ENCODE measurements at regions not wholly inside any gene's neighbourhood (a gene's known extent, or its start where the extent isn't known, plus 50 kb on each side); places are given as distances from the start of the nearest gene placed in this dataset.

GRCh38 chr22:49152127-49152938, 675.3 kb downstream of the BRD1 start:
- no peak for DNase-seq (ENCODE audit: low spot score)
- FAIRE-seq: no peak

DNA sequence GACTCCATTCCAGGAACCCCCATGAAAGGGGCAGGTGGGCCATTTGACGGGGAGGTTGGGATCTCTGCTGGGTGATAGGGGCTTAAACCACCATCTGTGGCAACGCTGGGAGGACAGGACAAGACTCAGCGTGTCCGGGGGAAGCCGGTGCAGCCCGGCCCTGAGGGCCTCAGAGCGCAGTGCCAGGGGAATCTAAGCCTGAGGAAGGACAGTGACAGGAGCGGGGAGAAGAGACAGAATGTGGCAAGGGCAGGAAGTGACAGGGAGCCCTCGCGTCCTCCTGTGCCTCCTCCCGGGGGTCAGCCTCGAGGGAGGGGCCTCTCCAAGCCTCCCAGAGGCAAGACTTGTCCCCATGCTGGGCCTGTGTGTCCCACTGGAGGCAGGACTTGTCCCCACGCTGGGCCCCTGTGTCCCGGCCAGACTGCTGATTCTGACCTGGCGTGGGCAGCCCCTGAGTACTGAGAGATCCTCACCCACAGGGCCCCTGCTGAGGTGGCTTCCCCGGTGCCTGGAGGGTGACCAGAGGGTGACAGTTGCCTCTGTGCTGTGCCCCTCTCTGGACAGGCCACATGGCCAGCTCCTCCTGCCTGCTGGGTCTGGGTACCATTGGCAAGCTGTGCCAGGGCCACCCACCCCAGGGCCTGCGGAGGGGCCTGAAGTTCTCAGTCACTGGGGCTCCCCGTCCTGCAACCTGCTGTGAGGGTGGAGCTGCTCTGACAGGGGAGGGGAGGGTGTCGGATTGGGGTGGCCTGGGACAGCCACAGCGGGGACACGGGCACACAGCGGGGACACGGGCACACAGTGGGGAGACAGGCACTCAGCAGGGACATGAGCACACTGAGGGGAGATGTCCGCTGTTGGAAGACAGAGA, 676.2 kb downstream of the BRD1 start:
- FAIRE-seq (no peak), DNase-seq (ENCODE audit: low spot score) (no peak)

DNA sequence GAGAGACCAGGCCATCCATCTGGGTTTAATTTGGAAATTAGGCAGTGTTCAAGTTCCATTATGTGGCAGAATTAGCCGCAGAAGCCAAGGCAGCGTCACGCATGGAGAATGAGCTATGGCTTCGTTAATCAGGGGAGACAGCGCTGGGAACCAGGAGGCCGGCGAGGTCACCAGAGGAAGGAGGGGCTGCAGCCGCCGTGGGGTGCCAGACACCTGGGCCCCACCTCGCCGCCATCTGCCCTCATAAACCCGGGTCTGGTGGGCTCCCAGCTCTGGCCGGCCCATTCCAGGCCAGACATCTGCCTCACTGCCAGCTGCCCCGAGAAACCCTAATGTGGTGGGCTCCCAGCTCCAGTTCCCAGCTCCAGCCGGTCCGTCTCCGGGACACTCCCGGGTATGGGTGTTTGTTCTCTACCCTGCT, 676.9 kb downstream of the BRD1 start:
- DNase-seq (ENCODE audit: low spot score) (no peak), FAIRE-seq (no peak)

GRCh38 chr22:49149721-49150608, 677.7 kb downstream of the BRD1 start:
- no peak for FAIRE-seq
- DNase-seq (ENCODE audit: low spot score): no peak

- FAIRE-seq: no peak
- DNase-seq (ENCODE audit: low spot score): no peak
Measured at GRCh38 chr22:49148895-49149418, 678.7 kb downstream of the BRD1 start.

- FAIRE-seq (no peak), DNase-seq (ENCODE audit: low spot score) (no peak)
Measured at GRCh38 chr22:49147617-49148175, 680.0 kb downstream of the BRD1 start.

DNA sequence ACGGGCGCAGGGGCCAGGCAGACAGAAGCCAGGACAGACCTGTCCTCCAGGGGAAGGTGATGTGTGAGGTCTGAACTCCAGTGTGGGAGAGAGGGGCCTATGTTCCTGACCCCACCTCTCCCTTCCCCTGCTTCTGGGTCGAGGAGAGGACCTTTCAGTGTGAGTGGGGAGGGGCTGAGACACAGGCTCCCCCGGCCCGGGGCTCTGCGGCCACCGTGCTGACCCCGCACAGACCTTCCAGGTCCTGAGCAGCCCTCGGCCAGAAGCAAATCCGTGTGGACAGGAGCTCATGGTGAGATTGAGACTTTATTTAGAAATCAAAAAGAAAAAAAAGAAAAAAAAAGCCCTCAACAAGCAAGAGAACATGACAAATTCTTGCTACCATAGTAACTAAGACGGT, 680.5 kb downstream of the BRD1 start:
- no peak for FAIRE-seq
- no peak for DNase-seq (ENCODE audit: low spot score)

GRCh38 chr22:49146511-49146910, 681.2 kb downstream of the BRD1 start:
- DNase-seq (ENCODE audit: low spot score) (no peak), FAIRE-seq (no peak)

DNA sequence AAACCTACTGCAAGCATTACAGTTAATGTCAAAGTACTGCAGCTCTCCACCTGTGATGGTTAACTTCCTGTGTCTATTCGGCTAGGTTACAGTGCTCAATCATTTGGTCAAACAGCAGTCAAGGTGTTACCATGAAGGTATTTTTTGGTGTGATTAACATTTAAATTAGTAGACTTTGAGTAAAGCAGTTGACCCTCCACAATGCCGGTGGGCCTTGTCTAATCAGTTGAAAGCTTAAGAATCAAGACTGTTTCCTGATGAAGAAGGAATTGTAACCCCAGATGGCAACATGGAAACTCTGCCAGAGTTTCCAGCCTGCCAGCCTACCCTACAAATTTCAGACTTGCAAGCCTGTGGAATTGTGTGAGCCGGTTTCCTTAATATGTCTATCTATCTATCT, 683.9 kb downstream of the BRD1 start:
- FAIRE-seq (no peak), DNase-seq (ENCODE audit: low spot score) (no peak)

DNA sequence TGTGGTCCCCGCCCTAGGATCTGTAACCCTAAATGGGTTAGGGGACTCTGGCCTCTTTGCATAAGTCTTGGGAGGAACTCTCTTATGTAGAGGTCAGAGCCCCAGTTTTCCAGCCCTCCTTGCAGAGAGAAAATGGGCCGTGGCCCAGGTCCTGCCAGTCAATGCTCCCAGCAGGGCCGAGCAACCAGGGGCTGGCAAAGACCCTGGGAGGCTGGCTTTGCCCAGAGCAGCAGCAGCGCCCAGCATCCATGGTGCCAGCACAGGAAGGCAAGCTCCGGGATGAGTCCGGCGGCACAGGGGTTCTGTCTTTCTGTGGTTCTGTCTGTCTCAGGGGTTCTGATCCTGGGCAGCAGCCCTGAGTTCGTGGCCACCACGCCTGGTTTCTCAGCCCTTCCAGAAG, 684.8 kb downstream of the BRD1 start:
- no peak for DNase-seq (ENCODE audit: low spot score)

DNA sequence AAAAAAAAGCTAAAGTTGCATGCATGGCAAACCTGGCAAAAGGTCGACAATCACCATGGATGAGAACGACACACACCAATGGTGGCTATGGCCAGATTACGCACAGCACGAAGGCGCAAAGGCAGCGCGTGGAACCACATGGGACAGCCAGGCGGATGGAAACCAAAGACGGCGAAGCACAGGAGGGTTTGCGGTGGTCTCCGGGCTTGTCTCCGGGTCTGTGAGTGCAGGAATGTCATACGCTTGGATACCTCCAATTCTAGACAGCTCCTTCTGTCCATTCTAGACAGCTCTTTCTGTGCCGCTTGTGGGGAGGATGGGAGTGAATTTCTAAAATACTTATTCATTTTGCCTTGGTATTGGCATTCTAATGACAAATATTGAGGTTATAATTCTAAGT, 685.4 kb downstream of the BRD1 start:
- no peak for FAIRE-seq
- no peak for DNase-seq (ENCODE audit: low spot score)

More for the DNA sequence above, 684.8 kb downstream of the BRD1 start:
- no peak for FAIRE-seq

- DNase-seq (ENCODE audit: low spot score): no peak
- no peak for FAIRE-seq
Measured at GRCh38 chr22:49141761-49142160, 685.9 kb downstream of the BRD1 start.

- no peak for DNase-seq (ENCODE audit: low spot score)
- FAIRE-seq: no peak
Measured at GRCh38 chr22:49140911-49141665, 686.6 kb downstream of the BRD1 start.

GRCh38 chr22:49139492-49140151, 688.1 kb downstream of the BRD1 start:
- DNase-seq (ENCODE audit: low spot score) (no peak), FAIRE-seq (no peak)

DNA sequence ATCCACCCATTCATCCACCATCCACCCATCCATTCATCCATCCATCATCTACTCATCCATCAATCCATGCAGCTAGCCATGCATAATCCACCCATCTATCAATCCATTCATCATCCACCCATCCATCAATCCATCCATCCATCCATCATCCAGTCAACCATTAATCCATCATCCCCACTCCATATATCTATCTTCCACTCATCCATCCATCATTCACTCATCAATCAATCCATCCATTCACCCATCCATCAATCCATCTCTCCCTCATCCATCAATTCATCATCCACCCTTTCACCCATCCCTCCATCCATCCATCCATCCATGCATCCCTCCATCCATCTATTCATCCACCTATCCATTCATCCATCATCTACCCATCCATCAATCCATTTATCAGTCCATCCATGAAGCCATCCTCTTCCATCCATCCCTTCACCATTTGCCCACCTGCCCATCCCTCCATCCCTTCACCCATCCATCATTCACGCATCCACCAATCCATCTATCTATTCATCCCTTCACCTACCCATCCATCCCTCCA, 689.4 kb downstream of the BRD1 start:
- no peak for FAIRE-seq

GRCh38 chr22:49137206-49137840, 690.4 kb downstream of the BRD1 start:
- FAIRE-seq (no peak), DNase-seq (ENCODE audit: low spot score) (no peak)

More for the DNA sequence above, 689.4 kb downstream of the BRD1 start:
- DNase-seq (ENCODE audit: low spot score): no peak

- FAIRE-seq (no peak), DNase-seq (ENCODE audit: low spot score) (no peak)
Measured at GRCh38 chr22:49136816-49137180, 690.9 kb downstream of the BRD1 start.

DNA sequence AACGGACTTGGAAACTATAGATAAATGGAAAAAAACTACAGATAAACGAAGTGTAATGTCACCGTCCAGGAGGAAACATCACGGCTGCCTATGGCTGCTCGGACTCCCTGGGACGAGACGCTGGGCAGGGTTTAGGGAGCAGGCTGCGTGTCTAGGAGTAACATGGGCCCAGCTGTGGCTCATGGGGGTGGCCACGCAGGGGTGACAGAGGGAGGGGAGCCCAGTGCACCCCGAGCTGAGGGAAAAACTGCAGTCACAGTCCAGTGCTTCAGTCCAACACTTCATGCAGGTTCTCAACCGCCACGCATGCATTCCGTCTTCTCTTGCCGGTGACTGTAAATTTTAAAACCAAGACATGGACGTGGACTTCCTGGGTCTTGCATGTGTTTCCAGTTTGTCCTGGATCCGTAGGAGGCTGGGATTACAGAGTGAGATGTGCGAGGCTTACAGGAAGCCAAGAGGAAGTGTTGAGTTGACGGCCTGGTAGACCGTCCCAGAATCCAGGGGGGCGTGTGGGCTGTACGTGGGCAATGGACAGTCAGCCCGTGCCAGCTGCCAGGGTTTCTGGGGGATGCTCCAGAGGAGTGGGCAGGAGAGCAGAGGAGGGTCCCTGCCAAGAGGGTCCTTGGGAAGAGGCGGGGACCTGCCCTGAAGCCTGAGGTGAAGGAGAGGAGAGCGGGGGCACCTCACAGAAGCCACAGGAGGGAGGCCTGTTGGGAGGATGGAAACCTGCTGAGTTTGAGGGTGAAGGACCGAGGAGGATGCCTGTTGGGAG, 691.4 kb downstream of the BRD1 start:
- DNase-seq (ENCODE audit: low spot score) (no peak), FAIRE-seq (no peak)

Measured in RCC 7860 (cell line).